ENCODE measurements at regions not wholly inside any gene's neighbourhood (a gene's known extent, or its start where the extent isn't known, plus 50 kb on each side); places are given as distances from the start of the nearest gene placed in this dataset.
"Not testable (repeated sequence)": the region's sequence is repeated elsewhere in the genome, so short reads cannot be mapped to it uniquely, and the experiment has no call there.

- ATAC-seq (no peak), DNase-seq (ENCODE audit: low spot score) (no peak)
Measured at GRCh38 chr2:39875182-39875913, 96.3 kb upstream of the THUMPD2 start.

- ATAC-seq (no peak), DNase-seq (ENCODE audit: low spot score) (no peak)
Measured at GRCh38 chr2:39874236-39874635, 95.2 kb upstream of the THUMPD2 start.

- DNase-seq (ENCODE audit: low spot score) (no peak), ATAC-seq (no peak)
Measured at GRCh38 chr2:39873586-39873985, 94.5 kb upstream of the THUMPD2 start.

GRCh38 chr2:39872748-39873147 is 93.7 kb upstream of the THUMPD2 start:
- ATAC-seq = no peak
- no peak for DNase-seq (ENCODE audit: low spot score)

- no peak for ATAC-seq
- no peak for DNase-seq (ENCODE audit: low spot score)
Measured at GRCh38 chr2:39871291-39871761, 92.3 kb upstream of the THUMPD2 start.

- ATAC-seq (no peak), DNase-seq (ENCODE audit: low spot score) (no peak)
Measured at GRCh38 chr2:39870871-39871270, 91.8 kb upstream of the THUMPD2 start.

GRCh38 chr2:39867268-39867667 is 88.2 kb upstream of the THUMPD2 start:
- ATAC-seq (no peak), DNase-seq (ENCODE audit: low spot score) (no peak)

GRCh38 chr2:39865751-39866150 is 86.7 kb upstream of the THUMPD2 start:
- no peak for ATAC-seq
- DNase-seq (ENCODE audit: low spot score) = no peak

GRCh38 chr2:39863672-39864071 is 84.6 kb upstream of the THUMPD2 start:
- DNase-seq (ENCODE audit: low spot score); ATAC-seq: not testable (repeated sequence)

- DNase-seq (ENCODE audit: low spot score) (no peak), ATAC-seq (no peak)
Measured at GRCh38 chr2:39860538-39860937, 81.5 kb upstream of the THUMPD2 start.

GRCh38 chr2:39858677-39859076 is 79.6 kb upstream of the THUMPD2 start:
- ATAC-seq = no peak
- DNase-seq (ENCODE audit: low spot score) = no peak

GRCh38 chr2:39855856-39856255 is 76.8 kb upstream of the THUMPD2 start:
- ATAC-seq = no peak
- no peak for DNase-seq (ENCODE audit: low spot score)

GRCh38 chr2:39854771-39855170 is 75.7 kb upstream of the THUMPD2 start:
- ATAC-seq = no peak
- no peak for DNase-seq (ENCODE audit: low spot score)

GRCh38 chr2:39852831-39853230 is 73.8 kb upstream of the THUMPD2 start:
- DNase-seq (ENCODE audit: low spot score) (no peak), ATAC-seq (no peak)

GRCh38 chr2:39851651-39852110 is 72.6 kb upstream of the THUMPD2 start:
- ATAC-seq = no peak
- no peak for DNase-seq (ENCODE audit: low spot score)

- DNase-seq (ENCODE audit: low spot score) = no peak
- no peak for ATAC-seq
Measured at GRCh38 chr2:39851251-39851650, 72.2 kb upstream of the THUMPD2 start.

GRCh38 chr2:39849982-39850526 is 71.0 kb upstream of the THUMPD2 start:
- ATAC-seq (no peak), DNase-seq (ENCODE audit: low spot score) (no peak)

- ATAC-seq = no peak
- DNase-seq (ENCODE audit: low spot score) = no peak
Measured at GRCh38 chr2:39849064-39849463, 70.0 kb upstream of the THUMPD2 start.

- ATAC-seq = no peak
- DNase-seq (ENCODE audit: low spot score) = no peak
Measured at GRCh38 chr2:39845460-39846146, 66.5 kb upstream of the THUMPD2 start.

GRCh38 chr2:39839261-39839848 is 60.3 kb upstream of the THUMPD2 start:
- ATAC-seq = no peak
- no peak for DNase-seq (ENCODE audit: low spot score)

GRCh38 chr2:39838589-39838988 is 59.5 kb upstream of the THUMPD2 start:
- DNase-seq (ENCODE audit: low spot score) (no peak), ATAC-seq (no peak)
